Neutrophil (primary cell): ENCODE measurements at regions not wholly inside any gene's neighbourhood (a gene's known extent, or its start where the extent isn't known, plus 50 kb on each side); places are given as distances from the start of the nearest gene placed in this dataset.

Experiments
- H3K27ac ChIP-seq: fragments of 200-600 bp; sonication (generic); 2 replicates; pipeline ENCODE4 v1.5.1; 2016; ENCODE audit warnings: mild to moderate bottlenecking, moderate library complexity
- H3K27me3 ChIP-seq: fragments of 200-600 bp; sonication (generic); 2 replicates; pipeline ENCODE4 v1.6.0; 2016; ENCODE audit warnings: mild to moderate bottlenecking
- H3K36me3 ChIP-seq: fragments of 200-600 bp; sonication (generic); 2 replicates; pipeline ENCODE4 v1.5.1; 2017
- H3K4me1 ChIP-seq, 2 experiments: fragments of 200-600 bp in 1 of 2; sonication (generic) in 1 of 2; 1 replicate in 1 of 2; 2 replicates in 1 of 2; pipeline versions ENCODE4 v1.5.1 to v1.6.1; 2013 to 2016; ENCODE audit warnings: low read depth in 1 of 2, low read length in 1 of 2, mild to moderate bottlenecking in 1 of 2, moderate library complexity in 1 of 2; ENCODE audit not compliant: control insufficient read depth in 1 of 2, insufficient read depth in 1 of 2
- H3K4me3 ChIP-seq, 2 experiments: fragments of 200-600 bp in 1 of 2; sonication (generic) in 1 of 2; 1 replicate in 1 of 2; 2 replicates in 1 of 2; pipeline ENCODE4 v1.5.1; 2013 to 2016; ENCODE audit warnings: low read depth in 1 of 2, low read length in 1 of 2, mild to moderate bottlenecking in 1 of 2, moderate library complexity in 1 of 2
- H3K9me3 ChIP-seq: fragments of 200-600 bp; sonication (generic); 2 replicates; pipeline ENCODE4 v1.5.1; 2016
- CTCF ChIP-seq: fragments of 200-600 bp; sonication (generic); IDR thresholded peaks from 2 replicates; pipeline ENCODE4 v1.5.1; 2016; ENCODE audit warnings: antibody characterized with exemption

- Histone ChIP-seq H3K4me3 (no peak overlapping the region), H3K4me1 (no peaks in the 10 kb centered on the region), H3K9me3 (no peaks in the 10 kb centered on the region), H3K36me3 (no peaks in the 10 kb centered on the region), H3K27me3 (no peaks in the 10 kb centered on the region), H3K27ac (no peak overlapping the region)
- TF ChIP-seq CTCF, result no peak
These were observed 358.3 kb downstream of the HLX start for GRCh38 chr1:221237587-221237986.

GRCh38 chr1:221239181-221239580, 359.9 kb downstream of the HLX start:
- Histone ChIP-seq H3K36me3 (no peaks in the 10 kb centered on the region), H3K4me3 (no peak overlapping the region), H3K4me1 (no peaks in the 10 kb centered on the region), H3K27me3 (no peaks in the 10 kb centered on the region), H3K9me3 (no peaks in the 10 kb centered on the region), H3K27ac (no peak overlapping the region)
- TF ChIP-seq CTCF, result no peak

GRCh38 chr1:221239792-221240191, 360.5 kb downstream of the HLX start:
- no peaks in the 10 kb centered on the region for H3K9me3 ChIP-seq
- H3K27me3 ChIP-seq, result no peaks in the 10 kb centered on the region
- H3K36me3 ChIP-seq, result no peaks in the 10 kb centered on the region
- TF ChIP-seq CTCF, result no peak
- H3K4me1 ChIP-seq, result no peaks in the 10 kb centered on the region
- H3K4me3 ChIP-seq, result no peak overlapping the region
- no peak overlapping the region for H3K27ac ChIP-seq

- no peak overlapping the region for H3K4me3 ChIP-seq
- H3K36me3 ChIP-seq, result no peaks in the 10 kb centered on the region
- H3K27me3 ChIP-seq, result no peaks in the 10 kb centered on the region
- no peak overlapping the region for H3K27ac ChIP-seq
- H3K9me3 ChIP-seq, result no peaks in the 10 kb centered on the region
- no peaks in the 10 kb centered on the region for H3K4me1 ChIP-seq
- TF ChIP-seq CTCF, result no peak
These were observed 361.4 kb downstream of the HLX start for GRCh38 chr1:221240690-221241089.

- Histone ChIP-seq H3K27me3 (no peaks in the 10 kb centered on the region), H3K9me3 (no peaks in the 10 kb centered on the region), H3K27ac (no peak overlapping the region), H3K4me3 (no peak overlapping the region), H3K4me1 (no peaks in the 10 kb centered on the region), H3K36me3 (no peaks in the 10 kb centered on the region)
- TF ChIP-seq CTCF, result no peak
These were observed 361.9 kb downstream of the HLX start for GRCh38 chr1:221241157-221241556.

GRCh38 chr1:221241592-221241991, 362.3 kb downstream of the HLX start:
- Histone ChIP-seq H3K4me3 (no peak overlapping the region), H3K27ac (no peak overlapping the region), H3K36me3 (no peaks in the 10 kb centered on the region), H3K27me3 (no peaks in the 10 kb centered on the region), H3K4me1 (no peaks in the 10 kb centered on the region), H3K9me3 (no peaks in the 10 kb centered on the region)
- no peak for TF ChIP-seq CTCF
